ENCODE measurements at regions not wholly inside any gene's neighbourhood (a gene's known extent, or its start where the extent isn't known, plus 50 kb on each side); places are given as distances from the start of the nearest gene placed in this dataset.

DNA sequence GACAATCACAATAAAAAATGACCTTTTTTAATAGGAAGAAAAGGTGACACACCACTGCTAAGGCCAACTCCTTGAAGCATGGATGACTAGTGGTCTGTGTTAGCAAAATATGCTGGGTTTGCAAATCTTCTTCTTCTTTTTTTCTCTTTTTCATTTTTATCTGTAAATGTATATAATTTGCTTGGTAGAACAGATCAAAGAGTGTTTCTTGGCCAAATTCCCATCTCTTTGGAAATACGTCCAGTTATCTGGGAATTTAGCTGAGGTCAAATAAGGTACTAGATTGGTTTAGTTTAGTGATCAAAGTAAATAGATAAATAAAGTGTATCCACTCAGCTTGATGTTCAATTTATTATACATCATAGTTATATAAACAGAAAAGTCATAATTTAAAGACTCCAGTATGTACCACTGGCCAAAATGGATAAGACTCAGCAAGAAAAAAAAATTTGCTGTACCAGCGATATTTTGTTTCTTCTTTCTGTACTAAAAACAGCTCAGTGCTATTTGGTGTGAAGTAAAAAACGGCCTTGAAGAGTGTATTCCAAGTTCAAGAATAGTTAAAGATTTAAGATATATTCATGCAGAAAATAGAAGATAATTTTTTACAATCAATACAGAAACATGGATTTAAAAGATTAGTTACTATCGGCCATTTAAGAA lies 738.6 kb upstream of the PIK3C3 start:
- TF ChIP-seq ZNF24 (IDR thresholded peaks at IDR 0.05) (no peak), ZNF274 (IDR thresholded peaks at IDR 0.05; ENCODE audit: insufficient read depth, insufficient read length) (no peak), CBX5 (IDR thresholded peaks at IDR 0.05; ENCODE audit: low read depth) (no peak), TARDBP (IDR thresholded peaks at IDR 0.05; ENCODE audit: borderline replicate concordance) (no peak), BHLHE40 (IDR thresholded peaks at IDR 0.05; ENCODE audit: borderline replicate concordance in 1 of 2, low read depth in 2 of 2, low read length in 1 of 2) (no peak), HCFC1 (IDR thresholded peaks at IDR 0.05; ENCODE audit: low read length) (no peak)
- TF ChIP-seq, protein P1, sequence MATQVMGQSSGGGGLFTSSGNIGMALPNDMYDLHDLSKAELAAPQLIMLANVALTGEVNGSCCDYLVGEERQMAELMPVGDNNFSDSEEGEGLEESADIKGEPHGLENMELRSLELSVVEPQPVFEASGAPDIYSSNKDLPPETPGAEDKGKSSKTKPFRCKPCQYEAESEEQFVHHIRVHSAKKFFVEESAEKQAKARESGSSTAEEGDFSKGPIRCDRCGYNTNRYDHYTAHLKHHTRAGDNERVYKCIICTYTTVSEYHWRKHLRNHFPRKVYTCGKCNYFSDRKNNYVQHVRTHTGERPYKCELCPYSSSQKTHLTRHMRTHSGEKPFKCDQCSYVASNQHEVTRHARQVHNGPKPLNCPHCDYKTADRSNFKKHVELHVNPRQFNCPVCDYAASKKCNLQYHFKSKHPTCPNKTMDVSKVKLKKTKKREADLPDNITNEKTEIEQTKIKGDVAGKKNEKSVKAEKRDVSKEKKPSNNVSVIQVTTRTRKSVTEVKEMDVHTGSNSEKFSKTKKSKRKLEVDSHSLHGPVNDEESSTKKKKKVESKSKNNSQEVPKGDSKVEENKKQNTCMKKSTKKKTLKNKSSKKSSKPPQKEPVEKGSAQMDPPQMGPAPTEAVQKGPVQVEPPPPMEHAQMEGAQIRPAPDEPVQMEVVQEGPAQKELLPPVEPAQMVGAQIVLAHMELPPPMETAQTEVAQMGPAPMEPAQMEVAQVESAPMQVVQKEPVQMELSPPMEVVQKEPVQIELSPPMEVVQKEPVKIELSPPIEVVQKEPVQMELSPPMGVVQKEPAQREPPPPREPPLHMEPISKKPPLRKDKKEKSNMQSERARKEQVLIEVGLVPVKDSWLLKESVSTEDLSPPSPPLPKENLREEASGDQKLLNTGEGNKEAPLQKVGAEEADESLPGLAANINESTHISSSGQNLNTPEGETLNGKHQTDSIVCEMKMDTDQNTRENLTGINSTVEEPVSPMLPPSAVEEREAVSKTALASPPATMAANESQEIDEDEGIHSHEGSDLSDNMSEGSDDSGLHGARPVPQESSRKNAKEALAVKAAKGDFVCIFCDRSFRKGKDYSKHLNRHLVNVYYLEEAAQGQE (IDR thresholded peaks at IDR 0.05; ENCODE audit: low read depth, low read length): no peak

Measured in GM12878 (cell line).